HEK293 (cell line): ENCODE measurements at regions not wholly inside any gene's neighbourhood (a gene's known extent, or its start where the extent isn't known, plus 50 kb on each side); places are given as distances from the start of the nearest gene placed in this dataset.

ENCODE experiments used
- CTCF ChIA-PET: fragments of 350-600 bp; formaldehyde crosslinking; extraction: SDS; loops from one replicate; lab custom pipeline; 2021; ENCODE audit warnings: antibody characterized with exemption; lab: Yijun Ruan, JAX
- POLR2A ChIA-PET: fragments of 300-600 bp; formaldehyde crosslinking; extraction: SDS; loops from one replicate; lab custom pipeline; 2020; ENCODE audit warnings: antibody characterized with exemption, inconsistent platforms; lab: Yijun Ruan, JAX
- H3K27ac ChIP-seq: fragments of 200-500 bp; sonication (Bioruptor generic); 2 replicates; pipeline ENCODE4 v1.5.1; 2014; ENCODE audit warnings: low read depth, low read length, control low read depth, inconsistent platforms; ENCODE audit errors: extremely low read depth
- H3K36me3 ChIP-seq, 2 experiments: fragments of 200-500 bp in 1 of 2; sonication (Bioruptor generic) in 1 of 2; 1 replicate in 1 of 2; 2 replicates in 1 of 2; pipeline ENCODE4 v1.5.1; 2014 to 2017; ENCODE audit warnings: inconsistent platforms in 2 of 2, low read length in 2 of 2; ENCODE audit not compliant: control insufficient read depth in 2 of 2, insufficient read depth in 1 of 2
- H3K4me1 ChIP-seq: fragments of 200-500 bp; sonication (Bioruptor generic); 2 replicates; pipeline ENCODE4 v1.5.1; 2014; ENCODE audit warnings: mild to moderate bottlenecking, low read length, inconsistent platforms; ENCODE audit not compliant: control insufficient read depth, insufficient read depth
- H3K4me3 ChIP-seq: 2 replicates; pipeline ENCODE4 v1.5.1; 2011; ENCODE audit warnings: low read depth, mild to moderate bottlenecking, control low read depth, low read length, moderate library complexity
- H3K9me3 ChIP-seq: fragments of 200-500 bp; sonication (Bioruptor generic); 2 replicates; pipeline ENCODE4 v1.5.1; 2014; ENCODE audit warnings: low read depth, low read length, inconsistent platforms; ENCODE audit not compliant: control insufficient read depth, insufficient read depth
- BCL11A ChIP-seq: fragments of 450-650 bp; formaldehyde crosslinking; IDR thresholded peaks from 2 replicates; pipeline ENCODE4 v1.5.1; 2016; ENCODE audit warnings: low read depth, missing biosample characterization, missing genetic modification characterization
- FEZF1 ChIP-seq: fragments of 450-650 bp; formaldehyde crosslinking; IDR thresholded peaks from 2 replicates; pipeline ENCODE4 v1.5.1; 2016; ENCODE audit warnings: missing biosample characterization, missing genetic modification characterization
- GLI2 ChIP-seq: fragments of 450-650 bp; formaldehyde crosslinking; IDR thresholded peaks from 2 replicates; pipeline ENCODE4; 2017; ENCODE audit warnings: missing biosample characterization, missing genetic modification characterization, low read depth, borderline replicate concordance
- GLIS2 ChIP-seq: fragments of 450-650 bp; formaldehyde crosslinking; IDR thresholded peaks from 2 replicates; pipeline ENCODE4 v1.5.1; 2016; ENCODE audit warnings: missing biosample characterization, missing genetic modification characterization
- KLF1 ChIP-seq: fragments of 450-650 bp; formaldehyde crosslinking; IDR thresholded peaks from 2 replicates; pipeline ENCODE4 v1.5.1; 2016; ENCODE audit warnings: missing biosample characterization, missing genetic modification characterization
- REPIN1 ChIP-seq: fragments of 450-650 bp; formaldehyde crosslinking; IDR thresholded peaks from 2 replicates; pipeline ENCODE4 v1.5.1; 2017; ENCODE audit warnings: missing biosample characterization, missing genetic modification characterization, low read depth
- SCRT2 ChIP-seq: fragments of 450-650 bp; formaldehyde crosslinking; IDR thresholded peaks from 2 replicates; pipeline ENCODE4 v1.5.1; 2016; ENCODE audit warnings: missing biosample characterization, missing genetic modification characterization
- WT1 ChIP-seq: fragments of 450-650 bp; formaldehyde crosslinking; IDR thresholded peaks from 2 replicates; pipeline ENCODE4 v1.5.1; 2016; ENCODE audit warnings: missing biosample characterization, missing genetic modification characterization
- YY2 ChIP-seq: fragments of 450-650 bp; formaldehyde crosslinking; IDR thresholded peaks from 2 replicates; pipeline ENCODE4 v1.5.1; 2016; ENCODE audit warnings: missing biosample characterization, missing genetic modification characterization
- ZBTB20 ChIP-seq: fragments of 450-650 bp; formaldehyde crosslinking; IDR thresholded peaks from 2 replicates; pipeline ENCODE4 v1.5.1; 2016; ENCODE audit warnings: missing biosample characterization, missing genetic modification characterization
- ZBTB48 ChIP-seq: fragments of 450-650 bp; formaldehyde crosslinking; IDR thresholded peaks from 2 replicates; pipeline ENCODE4 v1.5.1; 2016; ENCODE audit warnings: missing biosample characterization, missing genetic modification characterization
- ZBTB49 ChIP-seq: fragments of 450-650 bp; formaldehyde crosslinking; IDR thresholded peaks from 2 replicates; pipeline ENCODE4 v1.5.1; 2016; ENCODE audit warnings: missing biosample characterization, missing genetic modification characterization, low read depth
- ZFHX2 ChIP-seq: fragments of 450-650 bp; formaldehyde crosslinking; conservative IDR thresholded peaks from 2 replicates; pipeline ENCODE4 v1.5.1; 2016; ENCODE audit warnings: missing biosample characterization, missing genetic modification characterization
- ZFP41 ChIP-seq: fragments of 450-650 bp; formaldehyde crosslinking; IDR thresholded peaks from 2 replicates; pipeline ENCODE4 v1.5.1; 2016; ENCODE audit warnings: missing biosample characterization, missing genetic modification characterization, borderline replicate concordance
- ZNF132 ChIP-seq: fragments of 450-650 bp; formaldehyde crosslinking; IDR thresholded peaks from 2 replicates; pipeline ENCODE4 v1.5.1; 2017; ENCODE audit warnings: missing biosample characterization, missing genetic modification characterization, borderline replicate concordance
- ZNF16 ChIP-seq: fragments of 450-650 bp; formaldehyde crosslinking; IDR thresholded peaks from 2 replicates; pipeline ENCODE4 v1.5.1; 2016; ENCODE audit warnings: low read depth, missing biosample characterization, missing genetic modification characterization
- ZNF175 ChIP-seq: fragments of 450-650 bp; formaldehyde crosslinking; IDR thresholded peaks from 2 replicates; pipeline ENCODE4 v1.5.1; 2016; ENCODE audit warnings: missing biosample characterization, missing genetic modification characterization
- ZNF266 ChIP-seq: fragments of 450-650 bp; formaldehyde crosslinking; IDR thresholded peaks from 2 replicates; pipeline ENCODE4 v1.5.1; 2016; ENCODE audit warnings: missing biosample characterization, missing genetic modification characterization, low read depth
- ZNF292 ChIP-seq: fragments of 450-650 bp; formaldehyde crosslinking; IDR thresholded peaks from 2 replicates; pipeline ENCODE4 v1.5.1; 2016; ENCODE audit warnings: low read depth, missing biosample characterization, missing genetic modification characterization, borderline replicate concordance
- ZNF311 ChIP-seq: fragments of 450-650 bp; formaldehyde crosslinking; IDR thresholded peaks from 2 replicates; pipeline ENCODE4 v1.5.1; 2017; ENCODE audit warnings: missing biosample characterization, missing genetic modification characterization, borderline replicate concordance
- ZNF354C ChIP-seq: fragments of 450-650 bp; formaldehyde crosslinking; IDR thresholded peaks from 2 replicates; pipeline ENCODE4 v1.5.1; 2016; ENCODE audit warnings: missing biosample characterization, missing genetic modification characterization, low read depth, borderline replicate concordance
- ZNF521 ChIP-seq: fragments of 450-650 bp; formaldehyde crosslinking; IDR thresholded peaks from 2 replicates; pipeline ENCODE4 v1.5.1; 2017; ENCODE audit warnings: missing biosample characterization, mild to moderate bottlenecking, missing genetic modification characterization
- ZNF555 ChIP-seq: fragments of 450-650 bp; formaldehyde crosslinking; conservative IDR thresholded peaks from 2 replicates; pipeline ENCODE4 v1.5.1; 2017; ENCODE audit warnings: missing biosample characterization, mild to moderate bottlenecking, missing genetic modification characterization, inconsistent platforms
- ZNF747 ChIP-seq: fragments of 450-650 bp; formaldehyde crosslinking; IDR thresholded peaks from 2 replicates; pipeline ENCODE4 v1.5.1; 2016; ENCODE audit warnings: missing biosample characterization, missing genetic modification characterization
- ZNF76 ChIP-seq: fragments of 450-650 bp; formaldehyde crosslinking; IDR thresholded peaks from 2 replicates; pipeline ENCODE4; 2016; ENCODE audit warnings: low read depth, missing biosample characterization, missing genetic modification characterization, borderline replicate concordance

- no peak overlapping the region for H3K27ac ChIP-seq
- H3K4me1 ChIP-seq, result no peaks in the 10 kb centered on the region
- H3K36me3 ChIP-seq, result no peaks in the 10 kb centered on the region
- ChIA-PET CTCF (no interaction called here), POLR2A (no interaction called here)
- H3K4me3 ChIP-seq, result no peak overlapping the region
- TF ChIP-seq BCL11A (tag by site-specific recombination) (no peak), WT1 (tag by site-specific recombination) (no peak), ZFP41 (tag by site-specific recombination) (no peak), ZBTB20 (tag by site-specific recombination) (no peak), YY2 (tag by site-specific recombination) (no peak), ZNF311 (tag by site-specific recombination) (no peak), REPIN1 (tag by site-specific recombination) (no peak), GLI2 (tag by site-specific recombination) (no peak), ZNF555 (no peak), ZFHX2 (tag by site-specific recombination) (no peak), GLIS2 (tag by site-specific recombination) (no peak), ZNF292 (tag by site-specific recombination) (no peak), ZNF354C (tag by site-specific recombination) (no peak), ZNF16 (tag by site-specific recombination) (no peak), ZBTB49 (tag by site-specific recombination) (no peak), ZNF266 (tag by site-specific recombination) (no peak), ZBTB48 (tag by site-specific recombination) (no peak)
- no peaks in the 10 kb centered on the region for H3K9me3 ChIP-seq
Observed at GRCh38 chr11:92820860-92821259, 148.6 kb upstream of the MTNR1B start.

GRCh38 chr11:92822410-92822809, 147.0 kb upstream of the MTNR1B start:
- Histone ChIP-seq H3K27ac (no peak overlapping the region), H3K4me1 (no peaks in the 10 kb centered on the region), H3K4me3 (no peak overlapping the region), H3K36me3 (no peaks in the 10 kb centered on the region), H3K9me3 (no peaks in the 10 kb centered on the region)
- ChIA-PET CTCF (no interaction called here), POLR2A (no interaction called here)
- TF ChIP-seq ZNF521 (tag by site-specific recombination) (no peak), ZNF747 (no peak), ZNF76 (tag by site-specific recombination) (no peak), ZNF175 (tag by site-specific recombination) (no peak)

GRCh38 chr11:92826136-92826535, 143.3 kb upstream of the MTNR1B start:
- H3K9me3 ChIP-seq, result no peaks in the 10 kb centered on the region
- H3K27ac ChIP-seq, result no peak overlapping the region
- H3K36me3 ChIP-seq, result no peaks in the 10 kb centered on the region
- no peak for TF ChIP-seq ZNF132
- TF ChIP-seq SCRT2 (tag by site-specific recombination), result peak; percentile 50
- TF ChIP-seq KLF1 (tag by site-specific recombination), result no peak
- TF ChIP-seq FEZF1 (tag by site-specific recombination), result peak; percentile 73
- no peak for TF ChIP-seq ZNF175 (tag by site-specific recombination)
- peaks cover 7% of the 10 kb centered on the region; the same call in 1 of the 2 replicates for H3K4me1 ChIP-seq
- ChIA-PET CTCF (interaction anchor here (0.6 to 1.0 kb wide), 2 partner anchors 12 to 35 kb away, joined by 3 read pairs; no protein-coding TSS in a partner anchor), POLR2A (no interaction called here)
- H3K4me3 ChIP-seq, result no peak overlapping the region
